ENCODE measurements at regions not wholly inside any gene's neighbourhood (a gene's known extent, or its start where the extent isn't known, plus 50 kb on each side); places are given as distances from the start of the nearest gene placed in this dataset.
"Not testable (repeated sequence)": the region's sequence is repeated elsewhere in the genome, so short reads cannot be mapped to it uniquely, and the experiment has no call there.

DNA sequence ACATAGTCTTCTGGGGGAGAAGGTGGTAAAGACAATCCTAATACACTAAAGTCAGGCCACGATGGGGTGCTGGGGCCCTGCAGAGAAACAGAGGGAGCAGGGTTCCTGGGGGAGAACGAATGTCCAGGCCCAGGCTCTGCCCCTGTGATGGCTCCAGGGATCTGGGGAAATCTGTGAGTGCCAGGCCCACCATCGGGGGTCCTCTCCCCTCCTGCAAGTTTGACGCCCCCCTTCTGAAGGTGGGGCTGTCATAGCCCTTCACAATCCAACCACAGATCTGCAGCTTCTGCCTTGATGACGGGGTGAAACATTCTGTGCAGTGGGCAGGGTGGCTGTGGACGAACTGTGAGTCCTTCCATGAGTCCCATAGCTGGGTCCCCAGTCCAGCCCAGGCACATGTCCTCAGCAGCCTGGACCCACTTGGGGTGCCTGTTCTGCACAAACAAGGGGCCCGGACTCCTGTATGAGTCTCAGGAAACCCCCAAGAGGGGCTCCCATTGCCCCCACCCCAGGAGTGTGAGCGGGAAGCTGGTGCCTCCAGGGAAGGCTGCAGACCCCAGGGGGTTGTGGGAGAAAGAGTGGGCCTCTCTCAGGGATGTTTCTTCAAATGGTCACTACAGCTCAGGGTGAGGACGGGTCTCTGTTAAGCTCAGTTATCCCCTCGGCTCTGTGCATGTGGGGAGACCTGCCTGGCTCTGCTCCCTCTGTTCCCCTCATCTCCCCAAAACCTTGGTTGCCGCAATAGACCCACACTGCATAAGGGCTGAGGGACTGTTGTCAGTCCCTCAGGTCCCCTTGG lies 134.3 kb downstream of the TNFRSF13B start:
- intact Hi-C loops (cut with DNase I, micrococcal nuclease) = not testable (repeated sequence)

GRCh38 chr17:16836315-16836915 lies 135.5 kb downstream of the TNFRSF13B start:
- ATAC-seq; POLR2A ChIA-PET; CTCF ChIA-PET; H3K4me3 Mint-ChIP-seq; H3K4me1 Mint-ChIP-seq; H3K27ac Mint-ChIP-seq; intact Hi-C loops (cut with DNase I, micrococcal nuclease); H3K9me3 Mint-ChIP-seq (ENCODE audit: low read depth); H3K36me3 Mint-ChIP-seq (ENCODE audit: low read depth); DNase-seq; H3K27me3 Mint-ChIP-seq: not testable (repeated sequence)

More for the DNA sequence above, 134.3 kb downstream of the TNFRSF13B start:
- H3K27me3 Mint-ChIP-seq; H3K27ac Mint-ChIP-seq; DNase-seq; CTCF ChIA-PET; POLR2A ChIA-PET; H3K4me1 Mint-ChIP-seq; H3K4me3 Mint-ChIP-seq; H3K36me3 Mint-ChIP-seq (ENCODE audit: low read depth); H3K9me3 Mint-ChIP-seq (ENCODE audit: low read depth); ATAC-seq: not testable (repeated sequence)

- H3K9me3 Mint-ChIP-seq (ENCODE audit: low read depth); CTCF ChIA-PET; H3K27me3 Mint-ChIP-seq; H3K27ac Mint-ChIP-seq; POLR2A ChIA-PET; H3K36me3 Mint-ChIP-seq (ENCODE audit: low read depth); H3K4me1 Mint-ChIP-seq; H3K4me3 Mint-ChIP-seq; DNase-seq; ATAC-seq; intact Hi-C loops (cut with DNase I, micrococcal nuclease): not testable (repeated sequence)
Observed at GRCh38 chr17:16833517-16833916, 138.4 kb downstream of the TNFRSF13B start.

- DNase-seq; ATAC-seq; intact Hi-C loops (cut with DNase I, micrococcal nuclease); H3K9me3 Mint-ChIP-seq (ENCODE audit: low read depth); H3K4me1 Mint-ChIP-seq; H3K27me3 Mint-ChIP-seq; CTCF ChIA-PET; POLR2A ChIA-PET; H3K36me3 Mint-ChIP-seq (ENCODE audit: low read depth); H3K27ac Mint-ChIP-seq; H3K4me3 Mint-ChIP-seq: not testable (repeated sequence)
Observed at GRCh38 chr17:16832853-16833252, 139.1 kb downstream of the TNFRSF13B start.

GRCh38 chr17:16832206-16832605 lies 139.7 kb downstream of the TNFRSF13B start:
- H3K27ac Mint-ChIP-seq; H3K27me3 Mint-ChIP-seq; H3K36me3 Mint-ChIP-seq (ENCODE audit: low read depth); H3K9me3 Mint-ChIP-seq (ENCODE audit: low read depth); CTCF ChIA-PET; DNase-seq; POLR2A ChIA-PET; H3K4me1 Mint-ChIP-seq; intact Hi-C loops (cut with DNase I, micrococcal nuclease); H3K4me3 Mint-ChIP-seq; ATAC-seq: not testable (repeated sequence)

DNA sequence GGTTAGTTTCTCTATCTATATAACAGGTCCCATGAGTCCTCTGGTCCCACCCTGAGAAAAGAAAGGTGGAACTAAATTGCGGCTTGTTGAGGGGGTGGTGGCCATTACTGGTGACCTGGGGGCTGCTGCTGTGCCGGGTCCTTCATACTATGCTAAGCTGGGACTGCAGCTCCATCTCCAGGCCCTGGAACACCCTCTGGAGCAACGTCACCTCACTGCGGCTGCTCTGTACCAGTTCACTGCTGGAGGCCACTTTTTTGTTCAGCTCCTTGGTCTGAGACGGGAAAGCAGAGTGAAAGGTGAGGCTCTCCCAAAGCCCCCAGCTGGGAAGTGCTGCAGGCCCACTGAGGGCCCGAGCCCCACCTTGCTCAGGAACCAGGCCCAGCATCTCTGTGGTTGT lies 140.7 kb downstream of the CCDC144A start:
- H3K9me3 Mint-ChIP-seq (ENCODE audit: low read depth); POLR2A ChIA-PET; H3K36me3 Mint-ChIP-seq (ENCODE audit: low read depth); H3K27ac Mint-ChIP-seq; H3K4me3 Mint-ChIP-seq; intact Hi-C loops (cut with DNase I, micrococcal nuclease); ATAC-seq; H3K4me1 Mint-ChIP-seq; H3K27me3 Mint-ChIP-seq; CTCF ChIA-PET; DNase-seq: not testable (repeated sequence)

DNA sequence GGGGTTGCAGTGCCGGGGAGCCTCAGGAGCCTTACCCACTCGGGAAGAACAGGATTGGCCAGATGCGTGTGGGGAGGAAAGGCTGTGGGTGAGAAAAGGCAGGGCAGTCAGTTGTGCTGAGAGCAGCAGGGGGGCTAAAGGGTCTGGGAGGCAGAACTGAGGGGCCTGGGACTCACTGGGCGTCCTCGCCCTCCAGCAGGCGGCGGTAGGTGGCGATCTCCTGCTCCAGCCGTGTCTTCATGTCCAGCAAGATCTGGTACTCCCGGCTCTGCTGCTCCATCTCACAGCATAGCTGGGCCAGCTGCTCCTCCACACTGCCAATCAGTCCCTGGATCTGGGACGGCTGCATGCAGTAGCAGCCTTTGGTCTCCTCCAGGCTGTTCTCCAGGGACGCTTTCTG lies 140.2 kb downstream of the CCDC144A start:
- CTCF ChIA-PET; H3K9me3 Mint-ChIP-seq (ENCODE audit: low read depth); H3K4me1 Mint-ChIP-seq; H3K27me3 Mint-ChIP-seq; intact Hi-C loops (cut with DNase I, micrococcal nuclease); H3K36me3 Mint-ChIP-seq (ENCODE audit: low read depth); H3K4me3 Mint-ChIP-seq; H3K27ac Mint-ChIP-seq; POLR2A ChIA-PET: not testable (repeated sequence)
- DNase-seq (peak; percentile 14), ATAC-seq (peak; percentile 33)
